Adrenal gland (tissue), 5 donors: ENCODE measurements at regions not wholly inside any gene's neighbourhood (a gene's known extent, or its start where the extent isn't known, plus 50 kb on each side); places are given as distances from the start of the nearest gene placed in this dataset.

ENCODE experiments used
- POLR2A ChIP-seq, 2 donors: fragments of 450-650 bp; IDR thresholded peaks; one replicate each; pipeline ENCODE4 v1.6.1; 2017; ENCODE audit warnings: antibody characterized with exemption in 2 of 2, mild to moderate bottlenecking in 2 of 2, moderate library complexity in 1 of 2
- TF ChIP-seq, protein P1 (sequence below), 6 experiments: fragments of 450-650 bp in 4 of 6; fragments of 200-600 bp in 2 of 6; sonication (generic) in 1 of 6; IDR thresholded peaks; 1 replicate in 5 of 6; 2 replicates in 1 of 6; pipeline versions ENCODE4 v1.5.1 to v1.8.0; 2016 to 2021; ENCODE audit warnings: antibody characterized with exemption in 6 of 6, mild to moderate bottlenecking in 2 of 6, moderate library complexity in 1 of 6
- donor health status: DM: no; HTN: no; CAD: no.

DNA sequence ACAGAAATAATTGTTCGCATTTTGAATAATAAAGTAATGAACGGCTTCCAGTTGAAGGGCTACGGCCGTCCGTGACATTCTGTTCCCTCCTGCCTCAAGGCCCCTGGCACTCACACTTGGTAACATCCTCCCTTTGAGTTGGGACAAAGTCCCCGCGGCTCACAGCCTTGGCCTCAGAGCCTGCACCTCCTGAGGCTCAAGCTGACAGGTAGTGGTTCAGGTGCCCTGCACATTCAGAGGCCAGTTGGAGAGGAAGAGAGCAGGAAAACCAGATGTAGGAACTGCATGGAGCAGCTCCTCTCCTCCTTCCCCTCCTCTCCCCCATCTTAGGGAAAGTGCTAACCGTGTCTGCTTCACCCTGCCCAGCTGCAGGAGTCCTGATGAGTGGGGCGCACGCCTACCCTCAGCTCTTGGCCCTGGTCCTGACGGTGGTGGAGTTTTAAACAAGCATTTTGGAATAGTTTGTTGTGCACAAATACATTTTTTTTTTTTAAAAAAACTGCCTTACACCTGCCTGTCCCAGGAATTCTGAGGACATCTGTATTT is 393.1 kb downstream of the SMOC2 start:
- no peak for TF ChIP-seq POLR2A (IDR thresholded peaks at IDR 0.05)
- TF ChIP-seq, protein P1, sequence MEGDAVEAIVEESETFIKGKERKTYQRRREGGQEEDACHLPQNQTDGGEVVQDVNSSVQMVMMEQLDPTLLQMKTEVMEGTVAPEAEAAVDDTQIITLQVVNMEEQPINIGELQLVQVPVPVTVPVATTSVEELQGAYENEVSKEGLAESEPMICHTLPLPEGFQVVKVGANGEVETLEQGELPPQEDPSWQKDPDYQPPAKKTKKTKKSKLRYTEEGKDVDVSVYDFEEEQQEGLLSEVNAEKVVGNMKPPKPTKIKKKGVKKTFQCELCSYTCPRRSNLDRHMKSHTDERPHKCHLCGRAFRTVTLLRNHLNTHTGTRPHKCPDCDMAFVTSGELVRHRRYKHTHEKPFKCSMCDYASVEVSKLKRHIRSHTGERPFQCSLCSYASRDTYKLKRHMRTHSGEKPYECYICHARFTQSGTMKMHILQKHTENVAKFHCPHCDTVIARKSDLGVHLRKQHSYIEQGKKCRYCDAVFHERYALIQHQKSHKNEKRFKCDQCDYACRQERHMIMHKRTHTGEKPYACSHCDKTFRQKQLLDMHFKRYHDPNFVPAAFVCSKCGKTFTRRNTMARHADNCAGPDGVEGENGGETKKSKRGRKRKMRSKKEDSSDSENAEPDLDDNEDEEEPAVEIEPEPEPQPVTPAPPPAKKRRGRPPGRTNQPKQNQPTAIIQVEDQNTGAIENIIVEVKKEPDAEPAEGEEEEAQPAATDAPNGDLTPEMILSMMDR (IDR thresholded peaks at IDR 0.05) = no peak
